Fibroblast of lung (primary cell): ENCODE measurements at regions not wholly inside any gene's neighbourhood (a gene's known extent, or its start where the extent isn't known, plus 50 kb on each side); places are given as distances from the start of the nearest gene placed in this dataset.

Source experiments
- DNase-seq, 2 donors: peaks; one replicate each; pipeline versions ENCODE4 v3.0.0 to v3.0.0-alpha.2; 2010; ENCODE audit warnings: low read depth in 2 of 2
- H2AFZ ChIP-seq: 2 replicates; pipeline ENCODE4 v1.5.1; 2012; ENCODE audit warnings: low read length, control low read depth, inconsistent platforms
- H3K27ac ChIP-seq: 2 replicates; pipeline ENCODE4 v1.5.1; 2011; ENCODE audit warnings: low read length, control low read depth; ENCODE audit not compliant: insufficient read depth
- H3K27me3 ChIP-seq: 2 replicates; pipeline ENCODE4 v1.5.1; 2011; ENCODE audit warnings: mild to moderate bottlenecking, low read length; ENCODE audit not compliant: control insufficient read depth, insufficient read depth
- H3K36me3 ChIP-seq: 2 replicates; pipeline ENCODE4 v1.5.1; 2011; ENCODE audit warnings: low read length; ENCODE audit not compliant: control insufficient read depth, insufficient read depth
- H3K4me1 ChIP-seq: 2 replicates; pipeline ENCODE4 v1.5.1; 2011; ENCODE audit warnings: low read length; ENCODE audit not compliant: control insufficient read depth, insufficient read depth; ENCODE audit errors: extremely low read depth
- H3K4me2 ChIP-seq: 2 replicates; pipeline ENCODE4 v1.5.1; 2011; ENCODE audit warnings: low read length, control low read depth; ENCODE audit not compliant: insufficient read depth; ENCODE audit errors: extremely low read depth
- H3K4me3 ChIP-seq, 4 experiments: fragments of 200-600 bp in 1 of 4; sonication (generic) in 1 of 4; replicated peaks in 1 of 4; 2 replicates each; pipeline ENCODE4 v1.5.1; 2011 to 2016; ENCODE audit warnings: low read length in 4 of 4, low read depth in 3 of 4, mild to moderate bottlenecking in 3 of 4, control low read depth in 2 of 4, inconsistent platforms in 1 of 4, mixed read lengths in 1 of 4; ENCODE audit not compliant: insufficient read depth in 1 of 4; ENCODE audit errors: control extremely low read depth in 1 of 4
- H3K79me2 ChIP-seq: 2 replicates; pipeline ENCODE4 v1.5.1; 2012; ENCODE audit warnings: mild to moderate bottlenecking, low read length, inconsistent platforms; ENCODE audit not compliant: control insufficient read depth, insufficient read depth
- H3K9ac ChIP-seq: 2 replicates; pipeline ENCODE4 v1.5.1; 2011; ENCODE audit warnings: mild to moderate bottlenecking, low read length, control low read depth; ENCODE audit not compliant: insufficient read depth
- H3K9me3 ChIP-seq: 2 replicates; pipeline ENCODE4 v1.5.1; 2012; ENCODE audit warnings: low read depth, low read length; ENCODE audit not compliant: control insufficient read depth, insufficient read depth
- H4K20me1 ChIP-seq: 2 replicates; pipeline ENCODE4 v1.5.1; 2011; ENCODE audit warnings: low read length; ENCODE audit not compliant: control insufficient read depth, insufficient read depth; ENCODE audit errors: extremely low read depth
- EZH2 ChIP-seq: IDR thresholded peaks from 2 replicates; pipeline ENCODE4 v1.5.1; 2012; ENCODE audit warnings: low read length, control low read depth, mild to moderate bottlenecking; ENCODE audit errors: missing control alignments
- TF ChIP-seq, protein P1 (sequence below), 2 donors: IDR thresholded peaks in 1 of 2; conservative IDR thresholded peaks in 1 of 2; 1 replicate in 1 of 2; 2 replicates in 1 of 2; pipeline ENCODE4 v1.5.1; 2011 to 2012; ENCODE audit warnings: low read length in 2 of 2, control low read depth in 1 of 2, inconsistent platforms in 1 of 2, low read depth in 1 of 2, mild to moderate bottlenecking in 1 of 2

DNA sequence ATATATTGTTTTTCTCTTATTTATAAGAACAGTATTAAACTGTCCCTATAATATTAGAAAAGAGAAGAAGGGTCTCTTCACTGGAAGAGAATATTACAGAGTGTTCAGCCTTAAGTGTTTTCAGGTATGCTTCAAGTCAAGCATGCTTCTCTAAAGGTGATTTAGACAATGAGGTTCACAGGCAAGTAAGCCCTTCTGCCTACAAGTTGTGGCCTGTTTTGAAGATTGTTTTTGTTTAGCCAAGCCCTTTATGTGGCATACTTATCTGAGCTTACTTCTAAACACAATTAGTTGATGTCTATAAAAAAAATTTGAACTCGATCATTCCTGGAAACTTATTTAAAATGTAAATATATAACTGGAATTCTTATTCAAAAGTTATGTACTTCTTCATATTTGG is 343.8 kb upstream of the CDH18 start:
- Histone ChIP-seq H3K79me2 (no peaks in the 10 kb centered on the region), H3K4me1 (no peaks in the 10 kb centered on the region), H4K20me1 (no peaks in the 10 kb centered on the region), H2AFZ (no peak overlapping the region), H3K36me3 (no peaks in the 10 kb centered on the region), H3K9ac (no peak overlapping the region), H3K4me3 (no peak overlapping the region), H3K4me2 (no peak overlapping the region), H3K9me3 (no peaks in the 10 kb centered on the region), H3K27me3 (no peaks in the 10 kb centered on the region), H3K27ac (no peak overlapping the region)
- TF ChIP-seq, protein P1, sequence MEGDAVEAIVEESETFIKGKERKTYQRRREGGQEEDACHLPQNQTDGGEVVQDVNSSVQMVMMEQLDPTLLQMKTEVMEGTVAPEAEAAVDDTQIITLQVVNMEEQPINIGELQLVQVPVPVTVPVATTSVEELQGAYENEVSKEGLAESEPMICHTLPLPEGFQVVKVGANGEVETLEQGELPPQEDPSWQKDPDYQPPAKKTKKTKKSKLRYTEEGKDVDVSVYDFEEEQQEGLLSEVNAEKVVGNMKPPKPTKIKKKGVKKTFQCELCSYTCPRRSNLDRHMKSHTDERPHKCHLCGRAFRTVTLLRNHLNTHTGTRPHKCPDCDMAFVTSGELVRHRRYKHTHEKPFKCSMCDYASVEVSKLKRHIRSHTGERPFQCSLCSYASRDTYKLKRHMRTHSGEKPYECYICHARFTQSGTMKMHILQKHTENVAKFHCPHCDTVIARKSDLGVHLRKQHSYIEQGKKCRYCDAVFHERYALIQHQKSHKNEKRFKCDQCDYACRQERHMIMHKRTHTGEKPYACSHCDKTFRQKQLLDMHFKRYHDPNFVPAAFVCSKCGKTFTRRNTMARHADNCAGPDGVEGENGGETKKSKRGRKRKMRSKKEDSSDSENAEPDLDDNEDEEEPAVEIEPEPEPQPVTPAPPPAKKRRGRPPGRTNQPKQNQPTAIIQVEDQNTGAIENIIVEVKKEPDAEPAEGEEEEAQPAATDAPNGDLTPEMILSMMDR (conservative IDR thresholded peaks at IDR 0.05 in 1 of 2, IDR thresholded peaks at IDR 0.05 in 1 of 2; ENCODE audit: low read depth in 1 of 2, low read length in 2 of 2): no peak
- TF ChIP-seq EZH2: no peak
- no peak for DNase-seq

DNA sequence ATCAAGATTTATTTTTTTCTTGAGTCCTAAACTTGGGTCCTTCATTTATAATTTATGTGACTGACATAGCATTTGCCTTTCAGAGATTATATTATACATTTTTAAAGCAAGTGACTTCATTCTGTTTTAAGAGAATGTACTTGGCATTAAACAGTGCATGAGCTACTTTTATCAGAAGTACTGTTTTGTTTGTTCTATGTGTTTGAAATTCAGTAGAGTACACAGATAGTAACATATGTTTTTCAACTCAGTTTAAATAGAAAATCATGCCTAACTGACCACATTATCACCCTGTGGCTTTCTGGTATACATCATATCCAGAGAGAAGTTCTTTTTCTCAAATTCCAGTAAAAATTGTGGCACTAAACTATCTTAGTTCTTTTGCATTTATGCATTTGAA is 335.3 kb upstream of the CDH18 start:
- TF ChIP-seq, protein P1 (conservative IDR thresholded peaks at IDR 0.05 in 1 of 2, IDR thresholded peaks at IDR 0.05 in 1 of 2; ENCODE audit: low read depth in 1 of 2, low read length in 2 of 2): no peak
- TF ChIP-seq EZH2: no peak

DNA sequence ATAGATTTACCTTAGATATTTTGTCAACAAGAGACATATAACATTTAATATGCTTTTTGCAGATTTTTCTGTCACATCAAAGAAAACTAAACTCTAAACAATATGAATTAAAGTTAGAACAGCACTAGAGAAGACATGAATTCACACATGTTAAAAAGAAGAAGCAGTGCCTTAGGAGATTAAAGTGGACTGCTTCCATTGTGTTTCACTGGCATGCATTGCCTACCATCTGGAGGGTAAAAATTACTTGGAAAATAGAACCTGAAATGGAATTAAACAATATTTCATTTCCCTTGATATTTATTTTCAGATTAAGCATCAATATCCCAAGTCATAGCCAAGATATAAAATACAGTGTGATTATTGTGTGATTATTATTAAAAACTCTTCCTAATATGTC is 319.4 kb upstream of the CDH18 start:
- Histone ChIP-seq H3K79me2 (no peaks in the 10 kb centered on the region), H3K36me3 (no peaks in the 10 kb centered on the region), H3K4me3 (no peak overlapping the region), H3K27ac (no peak overlapping the region), H3K9me3 (no peaks in the 10 kb centered on the region), H2AFZ (no peak overlapping the region), H4K20me1 (no peaks in the 10 kb centered on the region), H3K4me1 (no peaks in the 10 kb centered on the region), H3K4me2 (no peak overlapping the region), H3K27me3 (no peaks in the 10 kb centered on the region), H3K9ac (no peak overlapping the region)
- DNase-seq: no peak
- TF ChIP-seq EZH2: no peak
- TF ChIP-seq, protein P1 (conservative IDR thresholded peaks at IDR 0.05 in 1 of 2, IDR thresholded peaks at IDR 0.05 in 1 of 2; ENCODE audit: low read depth in 1 of 2, low read length in 2 of 2): no peak

More for the DNA sequence above, 335.3 kb upstream of the CDH18 start:
- peak in 1 of 2 donors; percentile 2 for DNase-seq
- H3K36me3 ChIP-seq: no peaks in the 10 kb centered on the region
- H3K4me1 ChIP-seq: no peaks in the 10 kb centered on the region
- H3K79me2 ChIP-seq: no peaks in the 10 kb centered on the region
- no peak overlapping the region for H3K4me2 ChIP-seq
- H3K27me3 ChIP-seq: no peaks in the 10 kb centered on the region
- no peaks in the 10 kb centered on the region for H4K20me1 ChIP-seq
- H3K27ac ChIP-seq: no peak overlapping the region
- H3K9me3 ChIP-seq: no peaks in the 10 kb centered on the region
- no peak overlapping the region for H3K4me3 ChIP-seq
- H3K9ac ChIP-seq: no peak overlapping the region
- H2AFZ ChIP-seq: no peak overlapping the region
